HG03571 (cell line): ENCODE measurements at regions not wholly inside any gene's neighbourhood (a gene's known extent, or its start where the extent isn't known, plus 50 kb on each side); places are given as distances from the start of the nearest gene placed in this dataset.

Experiments
- ATAC-seq: cut with Tn5 transposase; IDR thresholded peaks from one replicate; pipeline ENCODE4 v1.9.1; 2021; ENCODE audit not compliant: unreplicated experiment

- no peak for ATAC-seq
Observed at GRCh38 chr5:167708449-167708848, 583.0 kb upstream of the WWC1 start.

GRCh38 chr5:167709625-167710024 is 581.8 kb upstream of the WWC1 start:
- ATAC-seq, result no peak

- no peak for ATAC-seq
Observed at GRCh38 chr5:167710444-167711073, 580.9 kb upstream of the WWC1 start.

- ATAC-seq, result no peak
Observed at GRCh38 chr5:167712986-167713585, 578.4 kb upstream of the WWC1 start.

GRCh38 chr5:167713896-167714295 is 577.5 kb upstream of the WWC1 start:
- no peak for ATAC-seq

GRCh38 chr5:167716126-167716775 is 575.2 kb upstream of the WWC1 start:
- no peak for ATAC-seq

GRCh38 chr5:167720259-167720658 is 571.2 kb upstream of the WWC1 start:
- ATAC-seq, result no peak

- no peak for ATAC-seq
Observed at GRCh38 chr5:167720676-167721260, 570.7 kb upstream of the WWC1 start.

GRCh38 chr5:167721926-167722440 is 569.5 kb upstream of the WWC1 start:
- ATAC-seq, result no peak

GRCh38 chr5:167723254-167723871 is 568.1 kb upstream of the WWC1 start:
- ATAC-seq, result peak; percentile 95

- ATAC-seq, result no peak
Observed at GRCh38 chr5:167725264-167725663, 566.2 kb upstream of the WWC1 start.

GRCh38 chr5:167725741-167726140 is 565.7 kb upstream of the WWC1 start:
- no peak for ATAC-seq

GRCh38 chr5:167726642-167727041 is 564.8 kb upstream of the WWC1 start:
- no peak for ATAC-seq

GRCh38 chr5:167730121-167730520 is 561.3 kb upstream of the WWC1 start:
- ATAC-seq, result no peak

- ATAC-seq, result no peak
Observed at GRCh38 chr5:167730656-167731055, 560.8 kb upstream of the WWC1 start.

GRCh38 chr5:167731951-167732350 is 559.5 kb upstream of the WWC1 start:
- no peak for ATAC-seq

GRCh38 chr5:167732499-167732898 is 558.9 kb upstream of the WWC1 start:
- no peak for ATAC-seq

- no peak for ATAC-seq
Observed at GRCh38 chr5:167736992-167737391, 554.5 kb upstream of the WWC1 start.

- ATAC-seq, result no peak
Observed at GRCh38 chr5:167743695-167744464, 547.6 kb upstream of the WWC1 start.

- no peak for ATAC-seq
Observed at GRCh38 chr5:167745868-167746267, 545.6 kb upstream of the WWC1 start.

GRCh38 chr5:167750586-167750985 is 540.9 kb upstream of the WWC1 start:
- no peak for ATAC-seq
